ENCODE measurements at regions not wholly inside any gene's neighbourhood (a gene's known extent, or its start where the extent isn't known, plus 50 kb on each side); places are given as distances from the start of the nearest gene placed in this dataset.

DNA sequence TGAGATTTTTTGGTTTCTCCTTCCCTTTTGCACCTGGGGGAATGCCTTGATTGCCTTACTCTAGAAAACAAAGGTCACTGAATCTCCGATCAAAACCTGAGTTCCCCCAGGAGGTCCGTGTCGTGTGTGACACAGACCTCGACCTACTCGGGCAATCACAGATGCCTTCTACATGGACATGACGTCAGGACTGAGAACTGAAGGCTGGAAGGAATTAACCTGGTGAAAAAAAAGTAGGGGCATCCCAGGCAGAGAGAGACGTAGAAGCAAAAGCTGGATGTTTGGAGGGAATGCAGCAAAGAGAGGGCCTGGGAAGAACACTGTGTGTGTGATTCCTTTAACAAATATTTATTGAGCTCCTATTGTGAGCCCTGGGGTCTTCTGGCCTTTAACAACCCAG is 178.0 kb downstream of the PRDM2 start:
- no peak for DNase-seq
- Histone ChIP-seq H3K9me3 (no peaks in the 10 kb centered on the region), H3K4me3 (no peak overlapping the region), H3K27me3 (no peaks in the 10 kb centered on the region), H3K36me3 (no peaks in the 10 kb centered on the region)

DNA sequence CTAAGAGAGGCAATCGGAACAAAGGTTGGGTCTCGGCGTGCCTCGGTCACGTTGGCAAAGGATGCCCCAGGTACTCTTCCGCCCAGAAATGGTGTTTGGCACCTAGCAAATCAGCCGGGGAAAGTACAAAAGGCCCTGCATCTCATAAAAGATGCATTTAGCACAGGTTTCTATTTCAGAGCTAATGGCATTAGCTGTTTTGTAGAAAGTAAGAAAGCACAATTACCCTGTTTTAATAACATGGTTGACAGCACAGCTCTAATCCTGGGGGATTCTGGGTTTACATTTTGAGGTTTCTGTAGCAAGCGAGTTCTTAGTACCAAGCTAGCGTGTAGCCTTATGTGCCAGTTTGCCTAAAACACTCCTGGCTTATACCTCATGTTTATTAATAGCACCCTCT is 178.5 kb downstream of the PRDM2 start:
- no peak for DNase-seq
- no peaks in the 10 kb centered on the region for H3K9me3 ChIP-seq
- no peaks in the 10 kb centered on the region for H3K36me3 ChIP-seq
- H3K27me3 ChIP-seq, result no peaks in the 10 kb centered on the region
- H3K4me3 ChIP-seq, result no peak overlapping the region

DNA sequence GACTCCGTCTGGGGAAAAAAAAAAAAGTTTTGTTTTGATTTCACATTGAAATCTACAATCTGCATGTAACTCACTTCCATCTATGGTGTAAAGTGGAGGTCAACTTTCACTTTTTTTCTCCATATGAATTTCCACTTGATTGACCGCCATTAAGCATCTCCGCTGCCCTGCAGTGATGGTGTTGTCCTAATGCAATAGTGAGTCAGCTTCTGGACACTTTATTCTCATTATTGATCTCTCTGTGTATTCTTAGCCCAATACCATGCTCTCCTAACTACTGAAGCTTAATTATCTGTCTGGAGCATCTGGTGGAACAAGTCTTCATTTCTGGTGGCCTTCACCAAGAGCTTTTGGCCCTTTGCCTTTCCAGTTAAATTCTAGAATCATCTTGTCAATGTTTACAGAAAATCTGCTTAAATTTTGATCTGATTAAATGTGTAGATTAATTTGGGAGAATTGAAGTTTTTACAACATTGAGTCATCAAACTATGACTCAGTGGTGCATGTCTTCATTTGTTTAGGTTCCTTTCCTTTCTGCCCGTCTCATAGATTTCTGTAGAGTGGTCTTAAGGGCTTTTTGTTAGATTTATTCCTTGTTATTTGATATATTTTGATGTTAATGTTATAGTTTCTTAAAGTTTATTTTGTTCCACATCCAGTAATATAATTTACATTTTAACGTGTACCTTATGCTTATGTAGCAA is 181.5 kb downstream of the PRDM2 start:
- Histone ChIP-seq H3K36me3 (no peaks in the 10 kb centered on the region), H3K4me3 (no peak overlapping the region), H3K27me3 (no peaks in the 10 kb centered on the region), H3K9me3 (no peaks in the 10 kb centered on the region)
- DNase-seq, result no peak

DNA sequence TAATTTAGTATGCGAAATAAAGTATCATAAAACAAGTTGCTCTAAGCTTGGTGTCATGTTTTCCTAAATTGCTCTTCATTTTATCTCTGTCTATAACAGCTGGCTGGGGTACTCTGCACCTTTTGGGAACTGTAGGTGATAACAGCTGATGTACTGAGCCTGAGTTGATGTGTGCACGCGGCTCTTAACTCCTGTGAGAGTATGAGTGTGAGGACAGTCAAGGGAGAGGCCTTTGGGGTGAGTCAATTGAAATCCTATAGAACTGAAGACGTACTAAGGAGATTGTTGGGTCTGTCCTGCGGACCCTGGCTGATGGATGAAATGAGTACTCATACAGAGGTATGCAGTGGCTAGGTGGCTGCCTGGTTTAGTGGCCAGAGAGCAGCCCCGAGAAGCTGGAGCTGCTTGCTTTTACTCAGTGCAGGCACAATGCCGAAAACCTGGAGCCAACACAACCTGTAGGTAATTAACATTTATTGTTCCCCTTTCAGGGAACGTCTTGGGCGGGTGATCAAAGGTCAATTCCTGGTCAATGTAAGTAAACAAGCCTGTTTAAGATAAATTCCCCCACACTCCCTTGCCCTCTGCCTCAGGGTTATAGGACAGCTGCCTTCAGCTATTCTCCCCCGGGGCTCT is 188.5 kb downstream of the PRDM2 start:
- Histone ChIP-seq H3K4me3 (no peak overlapping the region), H3K27me3 (no peaks in the 10 kb centered on the region; the same call in none of the 2 replicates), H3K36me3 (no peaks in the 10 kb centered on the region), H3K9me3 (no peaks in the 10 kb centered on the region)
- no peak for DNase-seq

DNA sequence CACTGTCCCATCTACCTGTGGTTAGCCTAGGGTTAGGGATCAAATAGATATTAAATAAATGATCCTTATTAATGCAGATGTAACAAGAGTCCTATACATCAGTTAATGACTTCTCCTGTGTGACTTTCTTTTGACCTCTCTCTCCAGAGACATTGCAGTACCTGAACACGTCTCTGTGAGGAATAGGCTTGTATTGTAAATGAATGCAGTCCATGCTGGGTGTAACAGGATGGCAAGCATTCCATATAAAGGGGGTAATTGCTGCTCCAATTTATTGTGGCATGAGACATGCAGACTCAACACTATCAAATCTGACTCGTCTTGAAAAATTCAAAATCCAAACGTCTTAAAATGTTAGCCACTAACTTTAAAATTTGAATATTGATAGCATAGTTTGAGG is 189.5 kb downstream of the PRDM2 start:
- Histone ChIP-seq H3K4me3 (no peak overlapping the region), H3K36me3 (no peaks in the 10 kb centered on the region), H3K27me3 (no peaks in the 10 kb centered on the region; the same call in none of the 2 replicates), H3K9me3 (no peaks in the 10 kb centered on the region)
- DNase-seq, result no peak

DNA sequence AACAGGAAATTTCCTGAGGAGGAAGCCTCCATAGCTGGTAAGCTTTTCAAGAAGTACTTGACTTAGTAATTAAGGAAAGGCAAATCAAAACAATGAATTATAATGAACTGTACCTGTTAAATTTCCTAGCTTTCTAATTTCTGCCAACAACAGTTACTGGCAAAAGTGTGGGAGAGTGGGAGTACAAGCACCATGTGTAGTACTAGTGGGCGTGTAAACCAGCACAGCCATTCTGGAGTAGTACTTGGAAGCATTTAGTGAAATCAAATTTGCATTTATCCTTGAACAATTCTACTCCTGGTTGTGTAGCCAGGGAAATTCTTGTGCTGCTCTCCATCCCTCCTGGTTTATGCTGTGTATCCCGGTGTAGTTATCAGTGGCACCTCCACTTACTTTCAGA is 190.8 kb downstream of the PRDM2 start:
- Histone ChIP-seq H3K9me3 (no peaks in the 10 kb centered on the region), H3K4me3 (no peak overlapping the region), H3K36me3 (no peaks in the 10 kb centered on the region), H3K27me3 (no peaks in the 10 kb centered on the region; the same call in none of the 2 replicates)
- DNase-seq, result no peak

DNA sequence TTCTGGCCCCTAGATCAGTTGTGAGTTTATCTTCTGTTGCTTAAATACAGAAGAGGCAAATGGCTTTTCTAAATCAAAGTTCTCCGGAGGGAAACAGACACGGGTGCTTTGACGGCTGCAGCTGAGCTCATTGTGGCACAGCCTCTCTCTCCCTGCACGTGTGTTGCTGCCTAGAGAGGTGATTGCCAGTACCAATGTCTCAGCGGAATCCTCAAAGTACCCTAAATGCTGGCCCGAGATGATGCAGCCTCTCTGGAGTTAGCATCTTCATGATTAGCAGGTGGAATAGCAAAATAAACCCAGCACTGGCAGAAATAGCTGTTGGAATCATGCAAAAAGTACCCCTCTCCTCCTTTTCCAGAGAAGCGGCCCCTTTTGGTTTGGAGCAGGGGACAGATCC is 192.2 kb downstream of the PRDM2 start:
- no peak for DNase-seq

DNA sequence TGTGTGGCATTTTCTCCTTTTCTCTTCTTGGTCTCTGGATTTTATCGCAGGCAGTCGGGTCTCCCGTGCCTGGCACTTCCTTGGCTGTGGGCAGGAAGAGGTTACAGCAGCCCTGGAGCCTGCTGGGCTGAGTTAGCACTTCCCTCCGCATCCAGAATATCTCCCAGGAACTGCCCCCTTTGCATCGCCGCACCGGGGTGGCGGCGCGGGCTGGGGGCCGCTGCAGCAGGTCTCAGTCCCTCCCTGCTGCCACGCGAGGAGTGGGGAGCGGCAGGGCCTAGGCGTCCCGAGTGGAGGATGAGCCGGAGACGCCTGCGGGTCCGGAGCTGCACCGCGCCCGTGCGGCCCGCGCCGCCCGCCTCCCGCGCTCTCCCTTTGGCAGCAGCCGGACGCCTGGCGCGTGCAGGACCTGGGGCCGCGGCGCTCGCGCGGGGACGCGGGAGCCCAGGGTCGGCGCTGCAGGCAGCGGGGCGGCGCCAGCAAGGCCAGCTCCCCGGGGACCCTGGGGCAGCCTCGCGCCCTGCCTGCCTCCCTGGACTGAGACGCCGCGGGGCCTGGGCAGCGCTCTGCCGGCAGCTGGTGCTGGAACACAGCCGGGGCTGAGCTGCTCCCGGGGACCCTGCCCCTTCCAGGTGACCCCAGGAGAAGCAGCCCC is 192.8 kb downstream of the PRDM2 start:
- Histone ChIP-seq H3K27me3 (no peaks in the 10 kb centered on the region; the same call in none of the 2 replicates), H3K9me3 (no peaks in the 10 kb centered on the region), H3K4me3 (peak overlapping the region; percentile 43), H3K36me3 (no peaks in the 10 kb centered on the region)
- peak; percentile 46 for DNase-seq

More for the DNA sequence above, 192.2 kb downstream of the PRDM2 start:
- Histone ChIP-seq H3K27me3 (no peaks in the 10 kb centered on the region; the same call in none of the 2 replicates), H3K9me3 (no peaks in the 10 kb centered on the region), H3K36me3 (no peaks in the 10 kb centered on the region), H3K4me3 (peak overlapping the region; percentile 43)

DNA sequence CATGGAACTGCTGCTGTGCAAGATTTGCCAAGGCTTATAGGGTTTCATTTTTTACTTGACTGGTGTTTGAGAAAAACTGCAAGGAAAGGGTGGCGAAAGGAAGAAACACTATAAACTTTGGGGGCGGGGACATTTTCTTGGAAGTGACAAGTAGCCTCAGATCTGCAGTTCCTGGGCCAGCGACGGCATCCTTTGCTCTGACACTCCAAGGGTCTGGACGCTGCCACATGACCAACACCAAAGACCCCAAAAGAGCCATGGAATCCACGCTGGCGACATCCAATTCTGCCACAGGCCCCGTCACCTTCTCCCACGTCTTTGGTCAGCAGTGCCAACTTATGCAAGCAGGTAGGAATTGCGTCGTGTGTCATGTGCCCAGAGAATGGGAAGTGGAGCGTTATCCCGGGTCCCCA is 193.4 kb downstream of the PRDM2 start:
- DNase-seq, result no peak
- peak overlapping the region; percentile 43 for H3K4me3 ChIP-seq

DNA sequence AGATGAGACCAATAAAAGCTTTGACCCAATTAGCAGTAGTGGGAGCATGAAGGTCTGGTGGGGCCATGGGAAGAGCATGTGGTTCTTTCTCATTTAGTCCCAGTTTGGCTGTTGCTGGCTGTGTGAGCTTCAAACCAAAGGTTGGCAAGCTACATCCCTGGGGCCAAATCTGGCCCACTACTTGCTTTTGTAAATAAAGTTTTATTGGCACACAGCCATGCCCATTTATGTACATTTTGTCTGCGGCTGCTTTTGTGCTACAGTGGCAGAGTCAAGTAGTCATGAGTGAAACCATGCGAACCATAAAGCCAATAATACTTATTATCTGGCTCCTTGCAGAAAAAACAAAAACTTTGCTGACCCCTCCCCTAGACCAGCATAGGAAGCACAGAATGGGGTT is 196.9 kb downstream of the PRDM2 start:
- Histone ChIP-seq H3K27me3 (no peaks in the 10 kb centered on the region; the same call in 1 of the 2 replicates), H3K36me3 (no peaks in the 10 kb centered on the region), H3K4me3 (no peak overlapping the region), H3K9me3 (no peaks in the 10 kb centered on the region)
- no peak for DNase-seq

More for the DNA sequence above, 193.4 kb downstream of the PRDM2 start:
- no peaks in the 10 kb centered on the region; the same call in none of the 2 replicates for H3K27me3 ChIP-seq
- H3K9me3 ChIP-seq, result no peaks in the 10 kb centered on the region
- no peaks in the 10 kb centered on the region for H3K36me3 ChIP-seq

DNA sequence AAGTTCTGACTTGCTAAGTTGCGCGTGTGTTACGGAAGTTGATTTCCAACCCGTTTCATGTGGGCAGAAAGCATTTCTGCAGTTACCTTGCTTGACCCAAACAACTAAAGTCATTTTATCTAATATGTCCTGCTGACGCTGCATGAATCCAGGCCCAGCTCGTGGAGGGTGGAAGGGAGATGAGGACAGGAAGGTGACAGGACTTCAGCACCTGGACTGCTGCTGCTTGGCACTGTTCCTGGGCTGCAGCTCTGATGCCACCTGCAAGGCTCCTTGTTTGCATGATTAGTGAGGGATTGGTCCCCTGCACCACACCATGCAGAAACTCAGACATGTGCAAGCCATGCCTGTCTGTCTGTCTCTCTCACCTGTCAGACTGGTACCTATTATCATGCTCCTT is 198.4 kb downstream of the PRDM2 start:
- no peak for DNase-seq
- no peaks in the 10 kb centered on the region for H3K9me3 ChIP-seq
- no peaks in the 10 kb centered on the region for H3K27me3 ChIP-seq
- no peaks in the 10 kb centered on the region for H3K36me3 ChIP-seq
- no peak overlapping the region for H3K4me3 ChIP-seq

DNA sequence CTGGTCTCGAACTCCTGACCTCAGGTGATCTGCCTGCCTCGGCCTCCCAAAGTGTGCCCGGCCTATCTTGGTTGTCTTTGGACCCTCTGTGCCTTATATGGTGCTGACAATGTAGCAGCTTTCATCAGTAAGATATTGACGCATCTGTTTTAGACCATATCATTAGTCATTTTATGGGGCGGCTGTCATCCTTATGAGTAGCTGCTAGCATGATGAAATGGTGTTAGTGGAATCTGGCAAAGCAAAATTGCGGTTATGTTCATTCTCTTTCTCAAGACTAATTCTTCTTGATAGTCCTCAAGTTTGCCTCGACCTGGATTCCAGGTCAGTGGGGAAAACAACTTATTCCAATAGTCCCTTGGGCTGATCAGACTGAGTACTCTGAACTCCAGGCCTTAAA is 199.9 kb downstream of the PRDM2 start:
- DNase-seq, result peak; percentile 26
- H3K9me3 ChIP-seq, result no peaks in the 10 kb centered on the region
- H3K4me3 ChIP-seq, result no peak overlapping the region
- H3K27me3 ChIP-seq, result no peaks in the 10 kb centered on the region
- no peaks in the 10 kb centered on the region for H3K36me3 ChIP-seq

DNA sequence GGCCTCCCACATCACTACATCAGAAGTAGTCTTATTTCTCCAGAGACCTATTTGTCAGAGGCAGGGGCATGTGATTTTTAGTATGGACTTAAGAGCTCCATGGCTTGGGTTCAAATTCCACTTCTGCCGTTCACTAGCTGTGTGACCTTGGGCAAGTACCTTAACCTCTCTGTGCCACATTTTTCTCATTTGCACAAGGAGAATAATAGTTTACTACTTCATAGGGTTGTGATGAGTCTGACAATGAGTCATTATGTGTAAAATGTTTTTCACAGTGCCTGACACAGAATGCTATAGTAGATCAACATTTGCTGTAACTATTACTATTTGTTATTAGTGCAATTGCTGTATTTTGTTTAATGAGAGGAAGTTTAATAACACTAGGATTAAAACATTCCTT is 200.6 kb downstream of the PRDM2 start:
- no peaks in the 10 kb centered on the region for H3K9me3 ChIP-seq
- no peak for DNase-seq
- no peaks in the 10 kb centered on the region for H3K27me3 ChIP-seq

DNA sequence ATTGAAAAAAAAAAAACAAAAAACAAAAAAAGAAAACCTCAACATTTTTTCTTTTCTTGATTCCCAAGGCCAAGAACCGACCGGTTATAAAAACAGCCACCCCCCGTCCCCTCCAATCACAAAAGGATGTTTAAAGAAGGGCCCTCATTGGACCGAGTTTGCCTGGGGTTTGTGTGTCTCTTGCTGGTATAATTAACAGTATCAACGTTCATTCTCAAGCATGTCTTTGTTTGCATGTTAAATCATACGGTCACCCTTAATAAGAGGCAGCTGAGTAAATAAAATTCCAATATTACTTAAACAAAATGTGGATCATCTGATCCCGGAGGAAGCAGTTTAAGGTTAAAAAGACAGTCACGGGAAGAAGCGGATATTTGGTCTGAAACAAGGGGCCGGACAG is 201.1 kb downstream of the PRDM2 start:
- DNase-seq, result no peak
- Histone ChIP-seq H3K36me3 (no peaks in the 10 kb centered on the region), H3K9me3 (no peaks in the 10 kb centered on the region), H3K27me3 (no peaks in the 10 kb centered on the region), H3K4me3 (no peak overlapping the region)

More for the DNA sequence above, 200.6 kb downstream of the PRDM2 start:
- no peak overlapping the region for H3K4me3 ChIP-seq
- no peaks in the 10 kb centered on the region for H3K36me3 ChIP-seq

DNA sequence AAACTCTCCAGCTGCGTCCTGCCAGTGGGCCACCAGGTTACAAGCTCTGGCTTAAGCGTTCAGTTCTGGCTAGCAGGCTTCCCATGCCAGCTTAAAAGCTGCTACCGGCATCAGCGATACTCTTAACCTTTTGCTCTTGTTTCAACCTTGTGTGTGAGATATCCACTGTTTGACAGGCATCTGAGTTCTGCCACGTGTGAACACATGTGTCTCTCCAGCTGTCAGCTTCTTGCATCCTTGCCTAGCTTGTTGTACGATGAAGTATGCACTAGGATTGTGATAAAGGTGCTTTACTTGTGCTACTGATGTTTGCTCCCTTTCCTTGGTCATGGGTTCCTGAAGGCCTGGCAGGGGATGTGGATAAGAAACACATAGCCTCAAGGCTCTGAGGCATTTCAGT is 201.6 kb downstream of the PRDM2 start:
- no peaks in the 10 kb centered on the region for H3K36me3 ChIP-seq
- no peak overlapping the region for H3K4me3 ChIP-seq
- H3K27me3 ChIP-seq, result no peaks in the 10 kb centered on the region
- H3K9me3 ChIP-seq, result no peaks in the 10 kb centered on the region
- DNase-seq, result no peak

DNA sequence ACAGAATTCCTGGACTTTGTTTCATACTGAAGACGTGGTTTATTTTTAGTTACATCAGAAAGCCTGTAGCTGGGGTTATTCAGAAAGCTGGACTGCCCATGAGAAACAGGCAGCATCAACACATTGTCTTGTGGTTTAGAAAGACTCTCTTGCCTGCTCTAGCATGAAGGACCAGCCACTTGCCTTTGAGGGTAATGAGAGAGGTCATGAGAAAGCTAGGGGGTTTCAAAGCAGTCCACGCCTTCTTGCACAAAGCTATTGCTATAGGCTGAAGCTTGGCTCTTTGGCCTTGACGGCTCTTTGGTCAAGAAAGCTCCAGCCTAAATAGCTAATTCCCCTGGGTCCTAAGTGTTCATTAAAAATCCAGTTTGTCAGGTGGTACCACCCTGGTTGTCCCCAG is 208.1 kb downstream of the PRDM2 start:
- Histone ChIP-seq H3K4me3 (no peak overlapping the region), H3K9me3 (no peaks in the 10 kb centered on the region), H3K27me3 (no peaks in the 10 kb centered on the region), H3K36me3 (no peaks in the 10 kb centered on the region)
- DNase-seq, result no peak

DNA sequence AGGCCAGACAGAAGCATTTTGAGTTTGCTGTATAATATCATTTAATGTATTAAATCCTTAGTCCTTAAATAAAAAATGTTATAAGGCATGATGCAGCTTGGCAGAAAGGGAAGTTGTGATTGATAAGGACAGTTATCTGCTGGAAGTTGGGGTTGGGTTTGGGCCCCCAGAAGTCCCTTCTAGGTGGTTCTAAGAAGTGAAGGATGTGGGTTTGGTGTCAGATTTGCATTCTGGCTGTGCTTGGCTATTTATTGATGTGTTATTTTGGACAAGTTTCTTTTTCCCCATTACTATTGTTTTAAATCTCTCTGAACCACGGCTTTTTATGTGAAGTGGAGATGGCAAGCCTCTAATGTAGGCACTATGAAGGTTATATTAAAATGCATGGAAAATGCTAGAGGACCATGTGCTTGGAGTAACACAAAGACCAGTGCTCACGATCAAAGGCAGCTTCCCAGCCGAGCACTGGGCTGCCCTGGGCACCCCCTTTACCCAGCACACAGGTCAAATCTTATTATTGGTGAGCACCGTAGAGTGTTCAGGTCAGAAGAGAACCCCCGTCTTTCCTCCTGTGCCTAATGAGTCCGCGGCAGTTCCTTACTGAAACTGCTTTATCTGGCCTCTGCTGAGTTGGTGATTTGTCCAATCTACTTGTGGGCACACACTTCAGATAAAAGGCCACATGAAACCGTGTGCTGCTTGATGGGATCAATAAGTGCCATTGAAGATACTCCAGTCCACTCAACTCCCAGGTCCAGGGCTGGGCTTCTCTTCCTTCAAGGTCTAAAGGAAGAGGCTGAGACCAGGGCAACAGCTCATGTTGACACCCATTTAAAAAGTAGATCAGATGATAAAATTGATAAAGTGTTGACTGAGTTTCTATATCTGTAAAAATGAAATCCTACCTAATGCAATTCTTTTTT is 212.0 kb downstream of the PRDM2 start:
- no peak for DNase-seq
- no peak overlapping the region for H3K4me3 ChIP-seq
- H3K9me3 ChIP-seq, result no peaks in the 10 kb centered on the region
- no peaks in the 10 kb centered on the region for H3K36me3 ChIP-seq
- no peaks in the 10 kb centered on the region for H3K27me3 ChIP-seq

All from MG63 (cell line).